Retina (tissue), 1 donor: ENCODE measurements at regions not wholly inside any gene's neighbourhood (a gene's known extent, or its start where the extent isn't known, plus 50 kb on each side); places are given as distances from the start of the nearest gene placed in this dataset.

Source experiments
- DNase-seq: peaks from one replicate; pipeline ENCODE4 v3.0.0-alpha.2; 2016

DNA sequence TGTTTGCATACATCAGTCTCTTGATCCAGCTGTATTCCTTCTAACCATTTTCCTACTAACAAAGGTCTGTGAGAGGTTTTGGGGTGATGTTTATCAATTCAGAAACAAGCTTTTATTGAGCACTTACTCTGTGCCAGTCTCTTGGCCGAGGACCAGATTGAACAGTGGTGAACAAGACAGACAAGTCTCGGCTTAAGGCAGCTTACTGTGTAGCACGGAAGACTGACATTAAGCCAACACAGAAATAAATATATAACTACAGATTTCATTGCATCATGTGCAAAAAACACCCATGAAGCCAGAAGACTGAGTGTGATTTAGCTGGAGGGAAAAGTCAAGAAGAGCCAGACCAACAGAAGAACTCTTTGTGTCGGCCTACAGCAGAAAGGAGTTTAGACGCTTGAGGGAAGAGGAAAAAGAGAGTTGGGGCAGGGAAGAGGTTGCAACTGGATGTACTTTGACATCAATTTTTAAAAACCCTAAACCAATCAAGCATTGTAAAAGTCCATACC lies 549.6 kb upstream of the CITED2 start:
- DNase-seq = no peak

DNA sequence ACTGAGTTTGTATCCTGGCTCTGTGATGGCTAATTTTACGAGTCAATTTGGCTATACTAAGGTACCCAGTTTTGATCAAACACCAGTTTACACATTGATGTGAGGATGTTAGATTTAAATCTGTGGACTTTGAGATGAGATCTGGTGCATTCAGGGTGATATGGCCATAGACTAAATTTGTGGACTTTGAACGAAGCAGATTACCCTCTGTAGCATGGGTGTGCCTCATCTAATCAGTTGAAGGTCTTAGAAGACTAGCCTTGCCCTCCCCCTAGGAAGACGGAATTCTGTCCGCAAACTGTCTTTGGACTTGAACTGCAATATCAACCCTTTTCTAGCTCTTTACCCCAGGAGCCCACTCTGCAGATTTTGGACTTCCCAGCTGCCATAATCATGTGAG lies 547.8 kb upstream of the CITED2 start:
- no peak for DNase-seq

GRCh38 chr6:139920776-139921100 lies 546.3 kb upstream of the CITED2 start:
- DNase-seq = no peak

DNA sequence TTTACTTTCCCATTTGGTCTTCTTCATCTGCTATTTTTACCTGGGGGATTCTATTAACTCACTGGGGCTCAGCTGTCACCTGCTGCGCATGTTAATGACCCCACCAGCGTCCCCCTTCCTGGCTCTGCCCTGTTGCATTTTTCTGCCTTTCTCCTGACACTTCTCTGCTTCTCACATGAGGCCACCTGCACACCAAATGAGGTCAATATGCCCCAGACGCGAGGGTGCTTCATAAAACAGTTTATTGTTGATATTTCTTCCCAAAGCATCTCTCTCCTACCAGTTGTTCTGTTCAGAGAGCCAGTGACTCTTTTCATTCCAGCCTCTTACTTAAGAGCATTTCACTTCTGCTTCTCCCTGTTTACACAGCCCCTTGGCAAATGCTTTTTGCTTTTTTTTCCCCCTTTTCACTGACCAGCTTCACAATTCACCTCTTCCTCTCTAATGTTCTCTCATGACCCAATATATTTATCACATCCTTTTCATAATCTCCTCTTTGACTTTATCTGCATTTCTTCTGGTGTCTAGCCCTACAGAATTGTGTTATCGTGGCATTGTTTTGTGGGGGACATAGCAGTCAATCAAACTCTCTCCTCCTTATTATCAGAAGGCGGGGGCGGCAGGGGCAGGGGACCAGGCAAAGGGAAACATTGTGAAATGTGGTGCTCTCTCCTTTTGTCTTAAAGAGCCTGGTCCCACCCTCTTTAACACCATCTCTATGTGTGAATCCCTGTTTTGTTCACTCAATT lies 545.8 kb upstream of the CITED2 start:
- no peak for DNase-seq

DNA sequence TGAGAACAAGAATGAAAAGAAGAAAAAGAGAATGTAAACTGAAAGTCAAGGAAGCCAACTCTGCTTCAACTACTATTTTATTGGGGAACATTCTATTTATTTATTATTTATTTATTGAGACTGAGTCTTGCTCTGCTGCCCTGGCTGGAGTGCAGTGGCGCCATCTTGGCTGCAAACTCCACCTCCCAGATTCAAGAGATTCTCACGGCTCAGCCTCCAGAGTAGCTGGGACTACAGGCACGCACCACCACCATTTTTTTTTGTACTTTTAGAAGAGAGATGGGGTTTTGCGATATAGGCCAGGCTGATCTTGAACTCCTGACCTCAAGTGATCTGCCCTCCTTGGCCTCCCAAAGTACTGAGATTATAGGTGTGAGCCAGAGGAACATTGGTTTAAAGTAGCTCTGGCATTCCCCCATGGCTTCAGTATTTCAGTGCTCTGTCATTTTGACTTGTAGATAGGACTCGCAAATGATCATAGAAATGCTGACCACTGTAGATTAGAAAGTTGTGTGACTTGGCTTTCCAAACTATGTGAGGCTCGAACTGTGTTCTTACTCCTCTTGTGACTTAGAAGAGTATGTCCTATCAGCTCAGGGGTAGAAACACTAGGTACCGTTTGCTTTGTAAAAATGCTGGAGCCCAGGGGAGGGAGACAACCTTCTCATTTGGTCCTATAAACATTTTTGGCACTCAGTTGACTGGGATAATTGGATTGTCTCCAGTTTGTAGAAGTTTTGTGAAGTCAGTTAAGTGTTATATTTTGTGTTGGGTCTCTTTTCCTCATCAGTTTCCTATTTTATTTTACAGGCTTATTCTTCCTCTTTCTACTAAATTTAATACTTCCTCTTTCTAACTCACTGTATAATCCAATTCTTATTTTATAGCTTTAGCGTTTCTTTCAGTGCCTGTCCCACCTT lies 544.9 kb upstream of the CITED2 start:
- no peak for DNase-seq

DNA sequence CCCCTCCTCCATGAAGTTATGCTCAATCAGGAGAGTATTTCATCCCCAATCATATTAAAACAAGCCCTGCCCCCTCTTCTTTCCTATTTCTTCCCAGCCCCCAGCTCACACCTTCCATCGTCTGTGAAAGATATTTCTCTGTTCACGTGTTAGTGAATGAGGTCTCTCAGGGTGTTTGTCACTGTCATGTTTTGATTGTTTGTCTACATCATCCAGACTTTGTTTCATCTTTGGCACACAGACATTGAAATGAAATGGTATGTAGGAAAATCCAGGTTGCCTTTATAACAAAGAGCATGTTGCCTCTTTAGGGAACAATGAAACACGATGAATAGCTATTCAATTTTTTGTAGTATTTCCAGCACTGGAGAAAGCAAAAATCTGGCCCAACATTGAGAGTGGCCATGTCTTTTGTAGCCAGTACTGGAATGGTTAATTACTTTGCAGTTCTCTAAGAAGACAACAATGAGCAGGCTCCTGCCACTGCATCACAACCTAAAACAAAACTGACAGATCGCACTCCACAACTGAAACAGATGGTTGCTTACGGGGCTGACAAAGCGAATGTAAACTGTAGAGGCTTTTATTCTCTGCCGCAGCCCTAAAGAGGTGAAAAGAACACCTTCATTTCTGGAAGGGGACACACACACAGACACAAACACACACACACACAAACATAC lies 543.6 kb upstream of the CITED2 start:
- DNase-seq = peak; percentile 59

GRCh38 chr6:139914910-139915309 lies 540.5 kb upstream of the CITED2 start:
- no peak for DNase-seq

- DNase-seq = no peak
Measured at GRCh38 chr6:139912735-139913400, 538.4 kb upstream of the CITED2 start.

DNA sequence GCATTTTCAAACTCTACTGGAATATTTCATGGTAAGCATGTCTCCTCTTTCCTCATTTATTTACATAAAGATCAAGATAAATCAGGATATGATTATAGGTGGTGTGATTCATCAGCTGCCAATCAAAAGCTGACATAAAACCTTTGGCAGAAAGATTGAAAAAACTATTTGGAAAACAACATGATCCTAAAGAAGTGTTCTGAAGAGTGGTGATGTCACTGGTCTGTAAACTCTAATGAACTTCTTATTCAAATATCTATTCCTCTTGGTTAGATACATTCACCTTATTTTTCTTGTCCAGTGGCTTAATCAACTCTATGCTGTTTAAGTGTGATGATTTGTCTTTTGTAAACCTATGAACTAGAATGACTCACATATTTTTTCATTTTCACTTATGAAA lies 535.5 kb upstream of the CITED2 start:
- no peak for DNase-seq

GRCh38 chr6:139905404-139906052 lies 531.1 kb upstream of the CITED2 start:
- peak; percentile 40 for DNase-seq

GRCh38 chr6:139904568-139904967 lies 530.1 kb upstream of the CITED2 start:
- no peak for DNase-seq

DNA sequence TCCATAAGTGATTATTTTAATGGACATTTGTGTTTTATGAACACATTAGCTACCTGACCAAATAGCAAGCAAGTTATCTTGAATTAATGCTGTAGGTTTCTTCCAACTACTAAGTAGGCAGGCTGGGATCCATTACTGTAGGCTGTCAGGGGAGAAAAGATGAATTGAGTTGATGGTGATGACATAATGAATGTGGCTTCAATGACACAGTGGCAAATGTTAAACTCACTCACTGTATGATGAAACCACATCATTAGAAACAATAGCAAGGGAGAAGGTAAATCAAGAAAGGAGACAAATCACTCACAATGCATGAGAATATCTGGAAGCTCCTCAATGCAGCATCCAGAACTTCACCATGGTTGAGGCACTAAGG lies 529.7 kb upstream of the CITED2 start:
- DNase-seq = no peak

DNA sequence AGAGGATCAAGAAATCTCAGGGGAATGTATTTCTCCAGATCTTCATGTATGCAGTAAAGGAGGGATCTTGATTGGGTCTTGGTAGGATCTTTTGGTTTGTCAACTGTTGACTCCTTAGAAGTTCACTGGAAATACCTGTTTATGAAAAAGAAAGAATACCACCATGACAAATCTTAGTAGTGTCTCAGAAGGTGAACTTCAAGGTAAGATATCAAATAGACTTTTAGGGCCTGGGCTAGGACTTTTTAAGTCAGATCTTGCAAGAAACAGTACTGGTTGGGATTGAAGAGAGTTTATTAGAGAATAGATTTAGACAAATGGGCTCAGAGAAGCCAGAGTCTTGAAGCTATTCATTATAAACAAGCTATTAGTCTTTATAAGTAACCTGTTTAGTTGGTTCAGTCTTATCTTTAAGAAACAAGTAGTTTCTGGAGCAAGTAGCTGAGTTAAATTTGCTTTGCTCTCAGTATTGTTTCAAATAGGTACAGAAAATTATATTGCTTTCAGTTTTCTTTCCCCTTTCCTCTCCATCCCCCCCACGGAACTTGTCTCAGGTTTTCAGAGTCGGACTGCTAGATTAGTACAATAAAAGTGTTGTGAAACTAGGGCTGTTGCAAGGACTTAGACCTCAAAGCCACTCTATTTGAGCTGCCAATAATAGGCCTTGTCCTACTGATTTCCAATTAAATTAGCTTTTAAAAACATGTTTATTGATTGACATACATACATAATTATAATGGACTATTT lies 529.1 kb upstream of the CITED2 start:
- DNase-seq = no peak

GRCh38 chr6:139895205-139895793 lies 520.9 kb upstream of the CITED2 start:
- DNase-seq = no peak

GRCh38 chr6:139894271-139894670 lies 519.8 kb upstream of the CITED2 start:
- no peak for DNase-seq

DNA sequence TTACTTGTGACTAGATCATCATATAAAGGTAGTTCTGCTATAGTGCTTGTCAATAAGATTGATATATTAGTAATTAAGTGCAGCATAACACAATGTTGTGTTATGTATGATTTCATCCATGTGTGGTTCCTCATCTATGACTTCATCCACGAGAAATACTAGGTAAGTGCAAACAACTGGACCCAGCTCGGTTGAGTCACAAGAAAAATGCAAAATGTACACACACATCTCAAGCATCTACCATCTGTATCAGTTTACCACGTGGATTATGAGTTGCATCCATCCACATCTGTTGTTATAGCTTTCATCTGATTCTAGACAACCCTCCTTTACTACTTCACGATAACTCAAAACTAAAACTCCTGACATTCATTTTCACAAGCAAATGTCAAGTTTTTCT lies 517.0 kb upstream of the CITED2 start:
- no peak for DNase-seq

GRCh38 chr6:139888681-139889122 lies 514.3 kb upstream of the CITED2 start:
- peak; percentile 74 for DNase-seq

GRCh38 chr6:139887275-139887674 lies 512.8 kb upstream of the CITED2 start:
- DNase-seq = no peak

GRCh38 chr6:139886396-139886795 lies 511.9 kb upstream of the CITED2 start:
- DNase-seq = no peak

DNA sequence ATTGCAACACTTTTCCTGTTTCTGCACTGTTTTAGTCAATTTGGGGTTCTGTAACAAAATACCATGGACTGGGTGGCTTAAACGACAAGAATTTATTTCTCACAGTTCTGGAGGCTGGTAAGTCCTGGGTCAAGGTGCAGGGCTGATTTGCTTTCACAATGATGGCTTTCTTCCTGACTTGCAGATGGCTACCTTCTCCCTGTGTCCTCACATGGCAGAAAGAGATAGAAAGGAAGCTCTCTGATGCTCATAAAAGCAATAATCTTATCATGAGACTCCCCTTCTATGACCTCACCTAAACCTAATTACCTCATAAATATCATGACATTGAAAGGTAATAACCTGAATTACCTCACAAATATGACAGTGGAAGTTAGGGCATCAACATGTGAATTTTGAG lies 511.5 kb upstream of the CITED2 start:
- DNase-seq = no peak

- DNase-seq = no peak
Measured at GRCh38 chr6:139883776-139884175, 509.3 kb upstream of the CITED2 start.
